Liver (tissue), 8 donors: ENCODE measurements at regions not wholly inside any gene's neighbourhood (a gene's known extent, or its start where the extent isn't known, plus 50 kb on each side); places are given as distances from the start of the nearest gene placed in this dataset.

ENCODE experiments used
- DNase-seq: peaks from one replicate; pipeline ENCODE4 v3.0.0-alpha.2; 2017; ENCODE audit warnings: low spot score
- H3K27ac ChIP-seq, 2 donors: one replicate each; pipeline ENCODE4 v1.7.0; 2013; ENCODE audit warnings: inconsistent platforms in 2 of 2, low read length in 2 of 2, control low read depth in 1 of 2, low read depth in 1 of 2, mild to moderate bottlenecking in 1 of 2
- H3K27me3 ChIP-seq, 4 donors: one replicate each; pipeline versions ENCODE4 v1.6.1 to v1.7.0; 2013; ENCODE audit warnings: low read length in 3 of 4, inconsistent platforms in 1 of 4, mild to moderate bottlenecking in 1 of 4, moderate library complexity in 1 of 4; ENCODE audit not compliant: control insufficient read depth in 4 of 4, insufficient read depth in 4 of 4
- H3K36me3 ChIP-seq, 4 donors: one replicate each; pipeline versions ENCODE4 v1.6.1 to v1.7.0; 2013; ENCODE audit warnings: low read length in 3 of 4, mild to moderate bottlenecking in 3 of 4, low read depth in 1 of 4, moderate library complexity in 1 of 4; ENCODE audit not compliant: control insufficient read depth in 4 of 4, insufficient read depth in 3 of 4
- H3K4me1 ChIP-seq, 4 donors: one replicate each; pipeline versions ENCODE4 v1.6.1 to v1.7.0; 2013; ENCODE audit warnings: low read length in 3 of 4, mild to moderate bottlenecking in 3 of 4, moderate library complexity in 1 of 4; ENCODE audit not compliant: control insufficient read depth in 4 of 4, insufficient read depth in 4 of 4
- H3K4me3 ChIP-seq, 3 donors: one replicate each; pipeline versions ENCODE4 v1.6.1 to v1.7.0; 2013; ENCODE audit warnings: low read length in 3 of 3, control low read depth in 1 of 3, low read depth in 1 of 3, mild to moderate bottlenecking in 1 of 3
- H3K9ac ChIP-seq, 2 donors: one replicate each; pipeline ENCODE4 v1.7.0; 2013; ENCODE audit warnings: low read length in 2 of 2, mild to moderate bottlenecking in 2 of 2, moderate library complexity in 2 of 2, control low read depth in 1 of 2, low read depth in 1 of 2
- H3K9me3 ChIP-seq, 4 donors: one replicate each; pipeline versions ENCODE4 v1.6.1 to v1.7.0; 2013; ENCODE audit warnings: low read length in 3 of 4; ENCODE audit not compliant: control insufficient read depth in 4 of 4
- EGR1 ChIP-seq, 2 donors: IDR thresholded peaks; 2 replicates each; pipeline ENCODE4 v1.6.1; 2016 to 2018; ENCODE audit warnings: antibody characterized with exemption in 2 of 2, low read depth in 2 of 2
- FOXA1 ChIP-seq: IDR thresholded peaks from 2 replicates; pipeline ENCODE4 v1.6.1; 2016; ENCODE audit warnings: antibody characterized with exemption
- FOXA2 ChIP-seq: IDR thresholded peaks from 2 replicates; pipeline ENCODE4 v1.6.1; 2016; ENCODE audit warnings: antibody characterized with exemption
- GABPA ChIP-seq, 2 donors: IDR thresholded peaks in 1 of 2; conservative IDR thresholded peaks in 1 of 2; 2 replicates each; pipeline ENCODE4 v1.6.1; 2016; ENCODE audit warnings: antibody characterized with exemption in 2 of 2, mild to moderate bottlenecking in 1 of 2, moderate library complexity in 1 of 2
- HNF4A ChIP-seq, 2 donors: conservative IDR thresholded peaks; 2 replicates each; pipeline ENCODE4 v1.6.1; 2016; ENCODE audit warnings: antibody characterized with exemption in 2 of 2, mild to moderate bottlenecking in 2 of 2
- HNF4G ChIP-seq: IDR thresholded peaks from 2 replicates; pipeline ENCODE4 v1.6.1; 2016; ENCODE audit warnings: antibody characterized with exemption
- JUND ChIP-seq, 2 donors: IDR thresholded peaks; 2 replicates each; pipeline ENCODE4 v1.6.1; 2016; ENCODE audit warnings: antibody characterized with exemption in 2 of 2
- REST ChIP-seq: IDR thresholded peaks from 2 replicates; pipeline ENCODE4 v1.6.1; 2016; ENCODE audit warnings: antibody characterized with exemption, mild to moderate bottlenecking
- RXRA ChIP-seq, 2 donors: IDR thresholded peaks; 2 replicates each; pipeline ENCODE4 v1.6.1; 2017 to 2018; ENCODE audit warnings: antibody characterized with exemption in 2 of 2, mild to moderate bottlenecking in 1 of 2
- TAF1 ChIP-seq: conservative IDR thresholded peaks from 2 replicates; pipeline ENCODE4 v1.6.1; 2016; ENCODE audit warnings: antibody characterized with exemption, mild to moderate bottlenecking
- WGBS: extraction: QIAGEN DNeasy Blood & Tissue Kit; methylation state at CpG from one replicate; pipeline ENCODE4 v1.1.7; 2013; 5-methylcytosine and 5-hydroxymethylcytosine counted together
- TF ChIP-seq, protein P1 (sequence below): IDR thresholded peaks from 2 replicates; pipeline ENCODE4 v1.6.1; 2016; ENCODE audit warnings: antibody characterized with exemption
- TF ChIP-seq, protein P2 (sequence below): IDR thresholded peaks from 2 replicates; pipeline ENCODE4 v1.6.1; 2016; ENCODE audit warnings: antibody characterized with exemption
- TF ChIP-seq, protein P3 (sequence below): fragments of 150-350 bp; IDR thresholded peaks from 2 replicates; pipeline ENCODE4 v1.5.1; 2017; ENCODE audit warnings: improper control_type of control experiment, low read depth, low read length; ENCODE audit not compliant: missing input control
- TF ChIP-seq, protein P4 (sequence below): IDR thresholded peaks from 2 replicates; pipeline ENCODE4 v1.6.1; 2016; ENCODE audit warnings: antibody characterized with exemption
- donor health status: healthy.
- donor health status: healthy.
- donor health status: healthy.
- donor health status: healthy.
- donor health status: healthy.

DNA sequence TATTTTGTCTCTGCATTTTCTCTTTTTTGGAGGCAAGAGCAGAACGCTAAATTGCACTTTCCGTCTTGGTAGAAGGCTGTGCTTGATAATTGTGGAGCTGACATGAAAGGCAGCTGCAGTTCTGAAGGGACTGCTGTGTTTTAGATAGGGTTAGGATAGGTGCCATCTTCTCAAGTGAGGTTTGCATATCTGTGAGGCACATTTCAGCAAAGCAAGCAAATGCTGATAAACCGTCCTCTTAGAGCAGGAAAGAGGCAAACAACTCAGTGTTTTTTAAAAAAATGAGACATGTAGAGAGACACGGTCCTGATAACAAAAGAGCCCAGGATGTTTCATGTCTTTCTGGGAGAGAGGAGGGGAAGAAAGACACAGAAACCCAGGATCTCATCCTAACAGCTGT lies 217.7 kb downstream of the SOCS6 start (continued):
- TF ChIP-seq, protein P1, sequence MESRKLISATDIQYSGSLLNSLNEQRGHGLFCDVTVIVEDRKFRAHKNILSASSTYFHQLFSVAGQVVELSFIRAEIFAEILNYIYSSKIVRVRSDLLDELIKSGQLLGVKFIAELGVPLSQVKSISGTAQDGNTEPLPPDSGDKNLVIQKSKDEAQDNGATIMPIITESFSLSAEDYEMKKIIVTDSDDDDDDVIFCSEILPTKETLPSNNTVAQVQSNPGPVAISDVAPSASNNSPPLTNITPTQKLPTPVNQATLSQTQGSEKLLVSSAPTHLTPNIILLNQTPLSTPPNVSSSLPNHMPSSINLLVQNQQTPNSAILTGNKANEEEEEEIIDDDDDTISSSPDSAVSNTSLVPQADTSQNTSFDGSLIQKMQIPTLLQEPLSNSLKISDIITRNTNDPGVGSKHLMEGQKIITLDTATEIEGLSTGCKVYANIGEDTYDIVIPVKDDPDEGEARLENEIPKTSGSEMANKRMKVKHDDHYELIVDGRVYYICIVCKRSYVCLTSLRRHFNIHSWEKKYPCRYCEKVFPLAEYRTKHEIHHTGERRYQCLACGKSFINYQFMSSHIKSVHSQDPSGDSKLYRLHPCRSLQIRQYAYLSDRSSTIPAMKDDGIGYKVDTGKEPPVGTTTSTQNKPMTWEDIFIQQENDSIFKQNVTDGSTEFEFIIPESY: no peak
- TF ChIP-seq HNF4G (no peak), GABPA (IDR thresholded peaks at IDR 0.05 in 1 of 2, conservative IDR thresholded peaks at IDR 0.05 in 1 of 2) (no peak), TAF1 (no peak), RXRA (IDR thresholded peaks at IDR 0.05) (no peak)

DNA sequence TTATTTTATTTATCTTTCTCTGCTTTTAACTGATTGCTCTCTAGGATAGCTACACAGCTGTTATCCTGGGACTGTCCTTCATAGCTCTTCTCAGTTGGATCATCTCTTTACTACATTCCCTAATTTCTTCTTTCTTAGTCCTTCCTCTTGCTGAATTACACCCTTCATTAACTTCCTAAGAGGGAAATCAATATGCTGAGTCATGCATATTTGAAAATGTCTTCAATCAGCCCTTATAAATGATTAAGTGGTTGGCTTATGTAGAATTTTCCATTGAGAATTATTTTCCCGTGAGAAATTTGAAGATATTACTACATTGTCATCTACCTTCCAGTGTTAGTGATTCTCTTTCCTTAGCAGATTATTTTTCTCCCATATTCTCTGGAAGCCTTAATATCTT lies 214.2 kb downstream of the SOCS6 start:
- no peaks in the 10 kb centered on the region for H3K4me1 ChIP-seq
- H3K9me3 ChIP-seq: no peaks in the 10 kb centered on the region
- DNase-seq: no peak
- no peak for TF ChIP-seq FOXA2
- H3K4me3 ChIP-seq: no peak overlapping the region
- WGBS: 96% methylated on average over 1 of the region's 1 CpG
- H3K27ac ChIP-seq: no peak overlapping the region
- H3K27me3 ChIP-seq: no peaks in the 10 kb centered on the region
- no peaks in the 10 kb centered on the region for H3K36me3 ChIP-seq
- no peak overlapping the region for H3K9ac ChIP-seq

GRCh38 chr18:70501358-70501757 lies 212.5 kb downstream of the SOCS6 start:
- Histone ChIP-seq H3K36me3 (no peaks in the 10 kb centered on the region), H3K4me1 (no peaks in the 10 kb centered on the region), H3K27ac (no peak overlapping the region), H3K4me3 (no peak overlapping the region), H3K27me3 (no peaks in the 10 kb centered on the region), H3K9me3 (no peaks in the 10 kb centered on the region), H3K9ac (no peak overlapping the region)
- 70% methylated on average over 4 of the region's 4 CpGs for WGBS
- DNase-seq: no peak
- TF ChIP-seq REST (no peak), HNF4A (conservative IDR thresholded peaks at IDR 0.05) (no peak), FOXA1 (no peak), JUND (IDR thresholded peaks at IDR 0.05) (no peak), EGR1 (IDR thresholded peaks at IDR 0.05; ENCODE audit: low read depth in 2 of 2) (no peak)
- TF ChIP-seq, protein P2, sequence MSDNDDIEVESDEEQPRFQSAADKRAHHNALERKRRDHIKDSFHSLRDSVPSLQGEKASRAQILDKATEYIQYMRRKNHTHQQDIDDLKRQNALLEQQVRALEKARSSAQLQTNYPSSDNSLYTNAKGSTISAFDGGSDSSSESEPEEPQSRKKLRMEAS: no peak
- TF ChIP-seq, protein P3, sequence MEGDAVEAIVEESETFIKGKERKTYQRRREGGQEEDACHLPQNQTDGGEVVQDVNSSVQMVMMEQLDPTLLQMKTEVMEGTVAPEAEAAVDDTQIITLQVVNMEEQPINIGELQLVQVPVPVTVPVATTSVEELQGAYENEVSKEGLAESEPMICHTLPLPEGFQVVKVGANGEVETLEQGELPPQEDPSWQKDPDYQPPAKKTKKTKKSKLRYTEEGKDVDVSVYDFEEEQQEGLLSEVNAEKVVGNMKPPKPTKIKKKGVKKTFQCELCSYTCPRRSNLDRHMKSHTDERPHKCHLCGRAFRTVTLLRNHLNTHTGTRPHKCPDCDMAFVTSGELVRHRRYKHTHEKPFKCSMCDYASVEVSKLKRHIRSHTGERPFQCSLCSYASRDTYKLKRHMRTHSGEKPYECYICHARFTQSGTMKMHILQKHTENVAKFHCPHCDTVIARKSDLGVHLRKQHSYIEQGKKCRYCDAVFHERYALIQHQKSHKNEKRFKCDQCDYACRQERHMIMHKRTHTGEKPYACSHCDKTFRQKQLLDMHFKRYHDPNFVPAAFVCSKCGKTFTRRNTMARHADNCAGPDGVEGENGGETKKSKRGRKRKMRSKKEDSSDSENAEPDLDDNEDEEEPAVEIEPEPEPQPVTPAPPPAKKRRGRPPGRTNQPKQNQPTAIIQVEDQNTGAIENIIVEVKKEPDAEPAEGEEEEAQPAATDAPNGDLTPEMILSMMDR: no peak
- TF ChIP-seq, protein P4, sequence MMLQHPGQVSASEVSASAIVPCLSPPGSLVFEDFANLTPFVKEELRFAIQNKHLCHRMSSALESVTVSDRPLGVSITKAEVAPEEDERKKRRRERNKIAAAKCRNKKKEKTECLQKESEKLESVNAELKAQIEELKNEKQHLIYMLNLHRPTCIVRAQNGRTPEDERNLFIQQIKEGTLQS: no peak
